Central memory CD4-positive, alpha-beta T cell (primary cell): ENCODE measurements at regions not wholly inside any gene's neighbourhood (a gene's known extent, or its start where the extent isn't known, plus 50 kb on each side); places are given as distances from the start of the nearest gene placed in this dataset.
A peak's percentile ranks its signal among the peaks of the same experiment; 100 is the strongest.

Experiments
- DNase-seq: peaks from one replicate; pipeline ENCODE4 v3.0.0; 2022

DNA sequence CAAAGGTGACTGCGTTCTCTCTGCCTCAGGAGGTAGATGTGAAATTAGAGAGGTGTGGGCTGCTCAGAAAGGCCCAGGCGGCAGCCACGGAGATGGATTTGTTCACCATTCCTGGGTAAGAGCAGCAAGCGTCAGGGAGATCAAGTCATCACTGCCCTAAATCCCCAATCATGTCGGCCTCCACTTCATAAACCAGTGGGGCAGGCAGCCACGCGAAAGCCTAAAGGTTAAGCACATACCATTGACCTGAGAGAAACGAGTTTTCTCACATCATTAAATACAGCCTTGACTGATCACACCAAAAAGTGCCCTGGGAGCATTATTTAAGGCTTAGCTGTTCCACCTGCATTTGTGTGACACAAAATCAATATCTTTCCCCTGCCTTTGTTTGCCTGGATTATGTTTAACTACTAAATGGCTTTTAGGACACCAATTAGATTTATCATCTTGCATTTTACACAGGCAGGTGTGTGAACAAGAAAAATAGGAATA lies 50.7 kb upstream of the FOXB1 start:
- DNase-seq: no peak

GRCh38 chr15:59952960-59953359 lies 51.2 kb upstream of the FOXB1 start:
- no peak for DNase-seq

DNA sequence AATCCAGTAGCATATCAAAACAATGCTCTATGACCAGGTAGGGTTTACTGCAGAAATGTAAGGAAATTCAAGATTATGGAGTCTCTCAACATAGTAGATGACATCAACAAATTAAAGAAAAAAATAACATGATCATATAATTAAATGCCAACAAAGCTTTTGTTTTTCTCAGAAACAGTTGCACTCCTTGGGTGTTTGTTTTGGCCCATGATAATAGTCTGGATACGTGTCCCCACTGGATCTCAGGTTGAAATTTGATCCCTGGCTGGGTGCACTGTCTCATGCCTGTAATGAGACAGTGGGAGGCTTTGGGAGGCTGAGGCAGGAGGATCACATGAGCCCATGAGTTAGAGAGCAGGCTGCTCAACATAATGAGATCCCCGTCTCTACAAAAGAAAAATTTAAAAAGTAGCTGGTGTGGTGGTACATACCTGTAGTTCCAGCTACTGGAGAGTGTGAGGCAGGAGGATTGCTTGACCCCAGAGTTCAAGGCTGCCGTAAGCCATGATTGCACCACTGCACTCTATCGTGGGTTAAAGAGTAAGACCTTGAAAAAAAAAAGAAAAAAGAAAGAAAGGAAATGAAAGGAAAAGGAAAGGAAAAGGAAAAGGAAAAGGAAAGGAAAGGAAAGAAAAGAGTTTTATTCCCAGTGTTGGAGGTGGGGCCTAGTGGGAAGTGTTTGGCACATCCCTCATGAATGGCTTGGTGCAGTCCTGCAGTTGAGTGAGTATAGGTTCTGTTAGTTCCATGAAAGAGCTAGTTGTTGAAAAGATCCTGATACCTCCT lies 53.3 kb upstream of the FOXB1 start:
- DNase-seq: no peak

- DNase-seq: no peak
Observed at GRCh38 chr15:59948924-59949613, 55.0 kb upstream of the FOXB1 start.

DNA sequence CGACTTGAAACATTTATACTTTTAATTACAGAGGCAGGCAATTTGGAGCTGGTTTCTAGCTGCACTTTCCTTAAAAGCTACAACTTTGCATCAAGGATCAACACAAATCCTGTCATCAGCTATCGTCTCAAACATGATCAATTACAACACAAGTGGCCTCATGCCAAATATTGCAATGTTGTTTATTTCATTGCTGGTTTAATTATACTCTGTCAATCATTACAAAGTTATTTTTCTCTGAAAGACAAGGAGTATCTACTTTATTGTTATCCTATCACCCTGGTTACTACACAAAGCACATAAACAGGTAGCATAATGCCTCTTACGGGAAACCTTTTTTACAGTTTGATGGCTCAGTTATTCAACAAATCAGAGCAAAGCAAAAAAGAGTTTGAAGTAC lies 58.0 kb upstream of the FOXB1 start:
- no peak for DNase-seq

GRCh38 chr15:59945036-59945435 lies 59.1 kb upstream of the FOXB1 start:
- no peak for DNase-seq

DNA sequence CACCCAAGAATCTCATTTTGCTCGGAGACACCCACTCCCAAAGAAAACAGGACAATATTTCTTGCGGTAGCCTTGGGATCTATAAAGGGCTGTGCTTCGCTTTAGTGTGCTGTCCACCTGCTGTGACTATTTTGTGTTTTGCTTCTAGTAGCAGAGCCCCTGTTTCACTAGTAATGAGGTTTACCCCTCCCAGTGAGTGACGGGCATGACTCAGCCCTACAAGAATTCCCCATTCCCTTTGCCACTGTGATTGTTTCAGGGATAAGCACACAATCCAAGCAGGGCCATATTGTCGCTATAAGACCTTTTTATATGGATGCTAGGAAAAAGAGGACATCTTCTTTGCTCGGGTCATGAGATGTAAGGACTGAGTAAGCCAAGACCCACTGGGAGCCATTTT lies 62.5 kb upstream of the FOXB1 start:
- no peak for DNase-seq

GRCh38 chr15:59940928-59941327 lies 63.2 kb upstream of the FOXB1 start:
- no peak for DNase-seq

DNA sequence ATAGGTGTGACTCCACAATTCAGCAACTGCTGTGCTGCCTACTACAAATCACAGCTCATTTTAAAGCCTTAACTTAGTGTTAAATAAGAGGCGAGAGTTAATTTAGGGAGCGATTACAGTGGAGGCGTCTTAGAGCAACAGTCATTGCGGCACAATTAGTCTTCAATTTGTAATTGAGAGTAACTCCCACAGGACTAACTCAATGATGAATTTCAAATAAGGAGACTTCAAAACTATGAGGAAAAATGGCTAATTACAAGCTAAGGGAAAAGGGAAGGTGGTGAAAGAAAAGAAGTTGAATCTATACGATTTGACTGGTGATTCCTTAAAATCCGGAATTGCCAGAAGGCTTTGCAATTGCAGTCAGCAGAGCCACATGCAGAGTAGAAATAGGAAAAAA lies 63.7 kb upstream of the FOXB1 start:
- no peak for DNase-seq

DNA sequence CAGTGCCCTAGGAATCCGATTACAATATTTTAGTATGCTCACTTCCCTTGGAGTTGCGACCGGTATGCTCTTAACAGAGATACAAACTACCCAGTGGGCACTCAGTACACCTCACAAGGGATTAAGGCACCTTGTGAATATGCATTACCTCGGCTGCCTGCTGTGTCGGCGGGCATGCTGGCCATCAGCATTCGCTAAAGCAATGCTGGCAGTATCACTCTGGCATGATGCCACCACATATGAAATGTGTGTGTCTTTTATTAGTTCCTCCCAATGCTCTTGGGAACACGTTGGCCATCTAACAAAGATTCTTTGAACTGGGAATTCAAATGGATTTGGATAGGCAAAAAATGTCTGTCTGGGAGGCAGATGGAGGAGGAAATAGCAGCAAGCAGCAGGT lies 67.4 kb upstream of the FOXB1 start:
- no peak for DNase-seq

DNA sequence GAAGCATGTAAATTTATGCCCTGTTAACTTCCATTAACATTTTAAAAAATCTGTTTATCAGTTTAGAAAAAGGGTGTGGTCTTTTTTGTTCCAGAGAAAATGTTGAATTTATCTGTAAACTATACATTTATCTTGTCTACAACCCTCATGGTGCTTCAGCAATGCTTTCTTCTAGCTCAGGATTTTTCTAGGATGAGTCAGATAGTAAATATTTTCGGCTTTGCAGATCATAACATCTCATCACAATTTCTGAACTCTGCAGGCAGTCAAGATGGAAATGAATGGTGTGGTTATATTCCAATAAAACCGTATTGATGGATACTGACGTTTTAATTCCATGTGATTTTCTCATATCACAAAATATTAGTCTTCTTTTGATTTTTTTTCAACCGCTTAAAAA lies 70.5 kb upstream of the FOXB1 start:
- no peak for DNase-seq

GRCh38 chr15:59931646-59932261 lies 72.4 kb upstream of the FOXB1 start:
- DNase-seq: no peak

DNA sequence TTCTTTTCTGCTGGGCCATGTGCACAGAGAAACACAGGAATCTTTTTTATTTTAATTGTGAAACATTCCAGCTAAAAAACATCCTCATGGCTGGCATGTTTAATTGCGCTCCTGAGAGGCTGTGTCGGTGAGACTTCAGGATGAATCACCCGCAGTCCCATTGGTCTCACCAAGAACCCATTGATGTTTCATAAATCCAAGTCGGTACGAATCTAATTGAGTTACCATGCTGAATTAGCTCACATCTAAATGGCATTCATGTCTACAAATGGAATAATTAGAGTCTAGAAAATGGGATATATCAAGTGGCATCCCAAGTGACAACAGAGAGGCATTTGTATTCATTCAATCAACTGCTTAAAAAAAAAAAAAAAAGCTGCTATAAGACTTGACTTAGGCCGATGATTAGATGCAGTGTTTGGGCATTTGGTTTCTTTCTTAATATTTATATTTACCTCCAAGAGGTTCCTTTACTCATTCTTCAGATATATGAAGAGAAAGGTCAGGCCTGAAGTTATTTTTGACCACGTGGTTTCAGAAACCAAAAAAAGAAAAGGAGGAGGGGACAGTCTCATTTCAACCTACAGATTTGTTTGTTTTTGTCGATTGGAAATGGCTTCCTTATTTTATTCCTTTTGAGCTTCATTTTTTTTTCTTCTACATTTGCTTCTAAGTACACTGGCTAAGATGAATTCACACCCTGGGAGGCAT lies 79.1 kb upstream of the FOXB1 start:
- DNase-seq: no peak

- DNase-seq: no peak
Observed at GRCh38 chr15:59924096-59924495, 80.0 kb upstream of the FOXB1 start.

- DNase-seq: no peak
Observed at GRCh38 chr15:59923508-59923907, 80.6 kb upstream of the FOXB1 start.

DNA sequence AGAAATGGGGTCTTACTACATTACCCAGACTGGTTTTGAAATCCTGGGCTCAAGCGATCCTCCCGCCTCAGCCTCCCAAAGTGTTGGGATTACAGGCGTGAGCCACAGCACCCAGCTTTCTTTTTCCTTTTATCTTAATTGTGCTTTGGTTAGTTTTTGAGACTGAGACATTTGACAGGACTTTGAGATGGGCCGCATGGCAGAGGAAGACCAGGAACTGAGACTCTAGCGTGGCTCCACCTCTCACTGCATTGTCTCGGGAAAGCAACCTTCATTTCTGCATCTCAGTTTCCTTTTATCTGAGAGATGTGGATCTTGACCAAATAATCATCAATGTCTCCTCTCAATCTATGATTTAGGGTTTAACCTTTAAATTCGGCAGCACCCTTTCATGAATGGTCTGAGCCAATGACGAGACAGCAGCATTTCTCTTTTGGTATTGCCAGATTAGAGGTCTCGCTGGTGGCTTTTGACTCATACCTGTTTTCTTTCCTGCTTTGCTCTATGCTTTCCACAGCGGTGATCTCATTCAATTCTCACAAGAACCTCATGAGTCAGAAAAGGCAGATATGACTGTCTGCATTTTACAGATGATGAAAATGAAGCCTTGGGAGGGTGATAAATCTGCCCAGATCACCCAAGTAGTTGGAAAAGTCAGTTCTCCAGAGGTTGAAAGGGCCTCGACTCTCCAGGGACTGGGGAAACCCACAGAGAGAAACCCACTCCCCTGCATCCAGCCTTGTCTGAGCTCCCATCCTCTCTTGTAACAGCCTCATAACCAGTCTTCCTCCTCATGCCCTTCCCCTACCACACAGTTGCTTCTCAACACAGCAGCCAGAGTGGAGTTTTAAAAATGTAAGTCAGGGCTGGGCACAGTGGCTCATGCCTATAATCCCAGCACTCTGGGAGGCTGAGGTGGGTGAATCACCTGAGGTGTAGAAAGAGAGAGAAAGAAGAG lies 84.8 kb upstream of the FOXB1 start:
- DNase-seq: peak; percentile 3

GRCh38 chr15:59917504-59918157 lies 86.5 kb upstream of the FOXB1 start:
- peak; percentile 44 for DNase-seq

- no peak for DNase-seq
Observed at GRCh38 chr15:59906046-59906445, 98.1 kb upstream of the FOXB1 start.

GRCh38 chr15:59905176-59905575 lies 98.9 kb upstream of the FOXB1 start:
- no peak for DNase-seq

- no peak for DNase-seq
Observed at GRCh38 chr15:59904450-59905135, 99.5 kb upstream of the FOXB1 start.

DNA sequence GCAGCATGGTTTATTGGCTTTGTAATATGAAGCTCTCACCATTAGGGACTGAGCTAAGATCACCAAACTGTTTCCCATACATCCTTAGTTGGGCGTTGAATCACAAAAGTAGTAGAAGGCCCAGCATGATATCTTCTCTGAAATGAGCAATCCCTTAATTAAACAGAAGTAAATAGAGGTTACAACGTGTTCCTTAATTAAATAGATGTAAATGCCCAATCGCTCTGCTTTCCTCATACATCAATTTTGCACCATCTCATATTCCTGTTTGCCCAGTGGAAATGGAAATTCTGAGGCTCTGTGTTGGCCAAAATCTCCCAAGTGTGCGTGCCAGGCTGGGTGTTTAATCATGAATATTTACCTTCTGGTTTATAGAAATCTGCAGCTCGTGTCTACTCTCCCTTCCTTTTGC lies 107.4 kb upstream of the FOXB1 start:
- DNase-seq: no peak
